Mesendoderm (in vitro differentiated cells): ENCODE measurements at regions not wholly inside any gene's neighbourhood (a gene's known extent, or its start where the extent isn't known, plus 50 kb on each side); places are given as distances from the start of the nearest gene placed in this dataset.

Experiments
- DNase-seq: peaks from one replicate; pipeline ENCODE4 v3.0.0; 2013
- H2AK5ac ChIP-seq: 2 replicates; pipeline ENCODE4 v1.6.1; 2013; ENCODE audit warnings: low read length, inconsistent platforms
- H2BK120ac ChIP-seq: 2 replicates; pipeline ENCODE4 v1.6.1; 2013; ENCODE audit warnings: low read depth, mild to moderate bottlenecking, low read length, moderate library complexity, mixed read lengths
- H2BK15ac ChIP-seq: replicated peaks from 2 replicates; pipeline ENCODE4 v1.6.1; 2013; ENCODE audit warnings: low read depth, mild to moderate bottlenecking, moderate library complexity
- H2BK5ac ChIP-seq: 2 replicates; pipeline ENCODE4 v1.6.1; 2013; ENCODE audit warnings: low read length, inconsistent platforms
- H3K18ac ChIP-seq: 2 replicates; pipeline ENCODE4 v1.6.1; 2013; ENCODE audit warnings: mild to moderate bottlenecking, low read length, mixed read lengths
- H3K23ac ChIP-seq: one replicate; pipeline ENCODE4 v1.6.1; 2013; ENCODE audit warnings: low read length
- H3K27ac ChIP-seq: 2 replicates; pipeline ENCODE4 v1.5.1; 2013; ENCODE audit warnings: low read depth, mild to moderate bottlenecking, inconsistent platforms, low read length, moderate library complexity
- H3K27me3 ChIP-seq: 2 replicates; pipeline ENCODE4 v1.6.1; 2013; ENCODE audit warnings: low read length, control low read depth, mild to moderate bottlenecking, inconsistent platforms; ENCODE audit not compliant: insufficient read depth, poor library complexity
- H3K36me3 ChIP-seq: 2 replicates; pipeline ENCODE4 v1.6.1; 2013; ENCODE audit warnings: low read length, inconsistent platforms; ENCODE audit not compliant: control insufficient read depth, insufficient read depth
- H3K4ac ChIP-seq: one replicate; pipeline ENCODE4 v1.6.1; 2013; ENCODE audit warnings: low read depth, mild to moderate bottlenecking, low read length, moderate library complexity
- H3K4me1 ChIP-seq: 2 replicates; pipeline ENCODE4 v1.6.1; 2013; ENCODE audit warnings: low read depth, low read length, inconsistent platforms; ENCODE audit not compliant: control insufficient read depth
- H3K4me2 ChIP-seq: 2 replicates; pipeline ENCODE4 v1.6.1; 2013; ENCODE audit warnings: low read length
- H3K4me3 ChIP-seq: 2 replicates; pipeline ENCODE4 v1.5.1; 2013; ENCODE audit warnings: mild to moderate bottlenecking, low read length
- H3K56ac ChIP-seq: one replicate; pipeline ENCODE4 v1.6.1; 2013; ENCODE audit warnings: low read length
- H3K79me1 ChIP-seq: 2 replicates; pipeline ENCODE4 v1.6.1; 2013; ENCODE audit warnings: low read length, inconsistent platforms
- H3K79me2 ChIP-seq: 2 replicates; pipeline ENCODE4 v1.6.1; 2013; ENCODE audit warnings: mild to moderate bottlenecking, low read length; ENCODE audit not compliant: control insufficient read depth, insufficient read depth
- H3K9ac ChIP-seq: 2 replicates; pipeline ENCODE4 v1.6.1; 2013; ENCODE audit warnings: low read length, inconsistent platforms
- H4K5ac ChIP-seq: one replicate; pipeline ENCODE4 v1.6.1; 2013; ENCODE audit warnings: low read length
- H4K8ac ChIP-seq: one replicate; pipeline ENCODE4 v1.6.1; 2013; ENCODE audit warnings: low read depth, mild to moderate bottlenecking, control low read depth, low read length, moderate library complexity
- WGBS: extraction: QIAGEN DNeasy Blood & Tissue Kit; methylation state at CpG from one replicate; pipeline ENCODE4 v1.1.7; 2013; ENCODE audit warnings: low lambda C conversion rate, missing lambda C conversion rate; ENCODE audit not compliant: insufficient coverage; ENCODE audit errors: extremely low coverage; 5-methylcytosine and 5-hydroxymethylcytosine counted together

GRCh38 chr18:1578505-1578904, 673.8 kb downstream of the ADCYAP1 start:
- Histone ChIP-seq H3K18ac (no peak overlapping the region), H3K79me2 (no peaks in the 10 kb centered on the region), H3K4me3 (no peak overlapping the region), H3K4me2 (no peak overlapping the region), H3K36me3 (no peaks in the 10 kb centered on the region), H4K5ac (no peak overlapping the region), H3K79me1 (no peaks in the 10 kb centered on the region), H3K23ac (no peak overlapping the region), H2BK15ac (no peak overlapping the region), H2AK5ac (no peak overlapping the region), H3K9ac (no peak overlapping the region), H4K8ac (no peak overlapping the region), H3K56ac (no peak overlapping the region), H3K27ac (no peak overlapping the region), H3K4ac (no peak overlapping the region), H3K27me3 (no peaks in the 10 kb centered on the region), H2BK120ac (no peak overlapping the region), H2BK5ac (no peak overlapping the region), H3K4me1 (no peaks in the 10 kb centered on the region)
- WGBS = no CpG with 5 or more reads among the region's 6 CpGs
- DNase-seq = no peak

GRCh38 chr18:1581581-1581980, 676.9 kb downstream of the ADCYAP1 start:
- Histone ChIP-seq H3K4ac (no peak overlapping the region), H3K56ac (no peak overlapping the region), H3K36me3 (no peaks in the 10 kb centered on the region), H3K9ac (no peak overlapping the region), H3K4me2 (no peak overlapping the region), H2BK15ac (no peak overlapping the region), H4K8ac (no peak overlapping the region), H3K18ac (no peak overlapping the region), H3K4me3 (no peak overlapping the region), H3K27ac (no peak overlapping the region), H2BK120ac (no peak overlapping the region), H3K79me2 (no peaks in the 10 kb centered on the region), H3K27me3 (no peaks in the 10 kb centered on the region), H3K79me1 (no peaks in the 10 kb centered on the region), H2BK5ac (no peak overlapping the region), H3K23ac (no peak overlapping the region), H3K4me1 (no peaks in the 10 kb centered on the region), H2AK5ac (no peak overlapping the region), H4K5ac (no peak overlapping the region)
- DNase-seq = no peak
- no CpG with 5 or more reads among the region's 1 CpG for WGBS

- H3K56ac ChIP-seq = no peak overlapping the region
- no peak overlapping the region for H2AK5ac ChIP-seq
- no peaks in the 10 kb centered on the region for H3K4me1 ChIP-seq
- no peak overlapping the region for H4K5ac ChIP-seq
- no peak overlapping the region for H3K27ac ChIP-seq
- no peak overlapping the region for H2BK120ac ChIP-seq
- no peak overlapping the region for H2BK5ac ChIP-seq
- H3K18ac ChIP-seq = no peak overlapping the region
- H3K79me1 ChIP-seq = no peaks in the 10 kb centered on the region
- no peak overlapping the region for H3K4me2 ChIP-seq
- H2BK15ac ChIP-seq = no peak overlapping the region
- no peaks in the 10 kb centered on the region for H3K36me3 ChIP-seq
- no peaks in the 10 kb centered on the region for H3K79me2 ChIP-seq
- H3K4me3 ChIP-seq = no peak overlapping the region
- no peaks in the 10 kb centered on the region for H3K27me3 ChIP-seq
- whole genome bisulfite sequencing = no CpG with 5 or more reads among the region's 7 CpGs
- DNase-seq = peak; percentile 52
- no peak overlapping the region for H3K9ac ChIP-seq
- H3K4ac ChIP-seq = no peak overlapping the region
- H4K8ac ChIP-seq = no peak overlapping the region
- H3K23ac ChIP-seq = no peak overlapping the region
Observed at GRCh38 chr18:1585881-1586488, 681.3 kb downstream of the ADCYAP1 start.

GRCh38 chr18:1593091-1593490, 688.4 kb downstream of the ADCYAP1 start:
- Histone ChIP-seq H3K9ac (no peak overlapping the region), H4K8ac (no peak overlapping the region), H3K4me1 (no peaks in the 10 kb centered on the region), H3K4ac (no peak overlapping the region), H3K56ac (no peak overlapping the region), H2AK5ac (no peak overlapping the region), H3K18ac (no peak overlapping the region), H2BK5ac (no peak overlapping the region), H3K79me2 (no peaks in the 10 kb centered on the region), H3K36me3 (no peaks in the 10 kb centered on the region), H2BK15ac (no peak overlapping the region), H3K79me1 (no peaks in the 10 kb centered on the region), H3K23ac (no peak overlapping the region), H3K4me2 (no peak overlapping the region), H3K27me3 (no peaks in the 10 kb centered on the region), H4K5ac (no peak overlapping the region), H2BK120ac (no peak overlapping the region), H3K27ac (no peak overlapping the region), H3K4me3 (no peak overlapping the region)
- no peak for DNase-seq
- WGBS = no CpG with 5 or more reads among the region's 3 CpGs

GRCh38 chr18:1595195-1595594, 690.5 kb downstream of the ADCYAP1 start:
- Histone ChIP-seq H2AK5ac (no peak overlapping the region), H3K4me1 (no peaks in the 10 kb centered on the region), H3K23ac (no peak overlapping the region), H3K79me1 (no peaks in the 10 kb centered on the region), H3K4me2 (no peak overlapping the region), H2BK15ac (no peak overlapping the region), H3K79me2 (no peaks in the 10 kb centered on the region), H2BK5ac (no peak overlapping the region), H3K4me3 (no peak overlapping the region), H3K36me3 (no peaks in the 10 kb centered on the region), H3K56ac (no peak overlapping the region), H3K4ac (no peak overlapping the region), H3K18ac (no peak overlapping the region), H3K9ac (no peak overlapping the region), H3K27me3 (no peaks in the 10 kb centered on the region), H3K27ac (no peak overlapping the region), H2BK120ac (no peak overlapping the region), H4K5ac (no peak overlapping the region), H4K8ac (no peak overlapping the region)
- DNase-seq = no peak
- WGBS = no CpG with 5 or more reads among the region's 1 CpG

- Histone ChIP-seq H3K36me3 (no peaks in the 10 kb centered on the region), H2BK120ac (no peak overlapping the region), H4K5ac (no peak overlapping the region), H2BK5ac (no peak overlapping the region), H3K4me3 (no peak overlapping the region), H3K4me2 (no peak overlapping the region), H3K27me3 (no peaks in the 10 kb centered on the region), H3K79me2 (no peaks in the 10 kb centered on the region), H4K8ac (no peak overlapping the region), H3K18ac (no peak overlapping the region), H2AK5ac (no peak overlapping the region), H3K9ac (no peak overlapping the region), H3K79me1 (no peaks in the 10 kb centered on the region), H3K27ac (no peak overlapping the region), H2BK15ac (no peak overlapping the region), H3K4me1 (no peaks in the 10 kb centered on the region), H3K4ac (no peak overlapping the region), H3K56ac (no peak overlapping the region), H3K23ac (no peak overlapping the region)
- DNase-seq = no peak
- WGBS = no CpG with 5 or more reads among the region's 3 CpGs
Observed at GRCh38 chr18:1599196-1599595, 694.5 kb downstream of the ADCYAP1 start.
